ENCODE measurements at regions not wholly inside any gene's neighbourhood (a gene's known extent, or its start where the extent isn't known, plus 50 kb on each side); places are given as distances from the start of the nearest gene placed in this dataset.

- TF ChIP-seq SMAD4 (CRISPR knock-in tag; conservative IDR thresholded peaks at IDR 0.05) (no peak), RCOR1 (IDR thresholded peaks at IDR 0.05; ENCODE audit: borderline replicate concordance in 1 of 2, low read depth in 2 of 2, low read length in 2 of 2) (no peak), FOXJ2 (tag; IDR thresholded peaks at IDR 0.05) (no peak), FOXK2 (conservative IDR thresholded peaks at IDR 0.05 in 1 of 2, IDR thresholded peaks at IDR 0.05 in 1 of 2; ENCODE audit: low read depth in 2 of 2) (no peak)
Measured at GRCh38 chr4:149949381-149949780, 128.9 kb upstream of the DCLK2 start (continued).

GRCh38 chr4:149951152-149951900 lies 126.9 kb upstream of the DCLK2 start:
- Histone ChIP-seq H3K9me3 (replicated peaks; ENCODE audit: control insufficient read depth, insufficient read depth, low read depth, low read length) (no peaks in the 10 kb centered on the region), H3K27me3 (ENCODE audit: control insufficient read depth in 2 of 2, insufficient read depth in 2 of 2, low read length in 2 of 2) (no peaks in the 10 kb centered on the region), H3K4me1 (replicated peaks in 1 of 2; ENCODE audit: control insufficient read depth in 2 of 2, insufficient read depth in 2 of 2, low read length in 2 of 2) (no peaks in the 10 kb centered on the region), H3K9ac (ENCODE audit: insufficient read depth in 1 of 2, low read depth in 2 of 2, low read length in 2 of 2) (no peak overlapping the region), H3K4me2 (ENCODE audit: insufficient read depth, low read length) (no peak overlapping the region), H3K27ac (ENCODE audit: extremely low read depth, low read depth, low read length) (no peak overlapping the region), H3K4me3 (no peak overlapping the region), H3K36me3 (ENCODE audit: control insufficient read depth, insufficient read depth, low read length) (no peaks in the 10 kb centered on the region), H2AFZ (ENCODE audit: low read depth, low read length) (no peak overlapping the region), H3K79me2 (ENCODE audit: control insufficient read depth, insufficient read depth, low read length) (no peaks in the 10 kb centered on the region), H3K9me1 (ENCODE audit: control insufficient read depth, insufficient read depth, low read length) (no peaks in the 10 kb centered on the region), H4K20me1 (replicated peaks; ENCODE audit: control insufficient read depth, insufficient read depth, low read length) (no peaks in the 10 kb centered on the region)
- DNase-seq (ENCODE audit: extremely low read depth in 1 of 4, low spot score in 3 of 4): no peak
- TF ChIP-seq ZNF324 (CRISPR knock-in tag; IDR thresholded peaks at IDR 0.05): no peak
- 0% methylated on average over 5 of the region's 5 CpGs for WGBS (ENCODE audit: insufficient coverage, low coverage, missing lambda C conversion rate)
- POLR2A ChIA-PET: interaction anchor here (0.7 kb wide), 1 partner anchor 29 kb away, joined by 3 read pairs; no protein-coding TSS in a partner anchor
- intact Hi-C loops (cut with micrococcal nuclease) (no loop called here), in situ Hi-C loops (cut with MboI) (no loop called here)
- no TSS peak for BruUV-seq (replicated peaks)
- no peak for ATAC-seq
- CTCF ChIA-PET (ENCODE audit: low intra/inter-chr PET ratio): no interaction called here
- FAIRE-seq: no peak

All from K562 (cell line).